22Rv1 (cell line): ENCODE measurements at regions not wholly inside any gene's neighbourhood (a gene's known extent, or its start where the extent isn't known, plus 50 kb on each side); places are given as distances from the start of the nearest gene placed in this dataset.

Experiments
- CTCF ChIP-seq: fragments of 450-650 bp; IDR thresholded peaks from 2 replicates; pipeline ENCODE4 v1.5.1; 2017; ENCODE audit warnings: mild to moderate bottlenecking
- ZFX ChIP-seq: fragments of 450-650 bp; IDR thresholded peaks from 2 replicates; pipeline ENCODE4 v1.6.1; 2017; ENCODE audit warnings: antibody characterized with exemption, borderline replicate concordance

GRCh38 chr12:43277651-43278540, 274.1 kb downstream of the ADAMTS20 start:
- TF ChIP-seq CTCF (no peak), ZFX (no peak)
